ENCODE measurements at regions not wholly inside any gene's neighbourhood (a gene's known extent, or its start where the extent isn't known, plus 50 kb on each side); places are given as distances from the start of the nearest gene placed in this dataset.

- TF ChIP-seq CTCF (IDR thresholded peaks at IDR 0.05 in 4 of 5, conservative IDR thresholded peaks at IDR 0.05 in 1 of 5) = no peak
- no peak for TF ChIP-seq POLR2A (IDR thresholded peaks at IDR 0.05)
These were observed 119.4 kb upstream of the MEOX2 start for GRCh38 chr7:15805891-15806290.
